ENCODE measurements at regions not wholly inside any gene's neighbourhood (a gene's known extent, or its start where the extent isn't known, plus 50 kb on each side); places are given as distances from the start of the nearest gene placed in this dataset.
"Not testable (repeated sequence)": the region's sequence is repeated elsewhere in the genome, so short reads cannot be mapped to it uniquely, and the experiment has no call there.

- no peak overlapping the region for H3K4me3 ChIP-seq (ENCODE audit: low read length)
- no peaks in the 10 kb centered on the region for H3K27me3 ChIP-seq (ENCODE audit: insufficient read depth, low read length)
- H2AFZ ChIP-seq (ENCODE audit: low read depth, low read length), result no peak overlapping the region
- H3K36me3 ChIP-seq (ENCODE audit: insufficient read depth, low read length), result no peaks in the 10 kb centered on the region
- no peaks in the 10 kb centered on the region for H3K4me1 ChIP-seq (ENCODE audit: insufficient read depth, low read length)
- H3K9me3 ChIP-seq (ENCODE audit: low read length), result no peaks in the 10 kb centered on the region
Observed at GRCh38 chr9:78904686-78905085, 607.8 kb downstream of the PSAT1 start.

- Histone ChIP-seq H3K36me3 (ENCODE audit: insufficient read depth, low read length) (no peaks in the 10 kb centered on the region), H3K4me1 (ENCODE audit: insufficient read depth, low read length) (no peaks in the 10 kb centered on the region), H3K27me3 (ENCODE audit: insufficient read depth, low read length) (no peaks in the 10 kb centered on the region), H2AFZ (ENCODE audit: low read depth, low read length) (no peak overlapping the region), H3K9me3 (ENCODE audit: low read length) (no peaks in the 10 kb centered on the region), H3K4me3 (ENCODE audit: low read length) (no peak overlapping the region)
Observed at GRCh38 chr9:78905387-78905786, 608.5 kb downstream of the PSAT1 start.

DNA sequence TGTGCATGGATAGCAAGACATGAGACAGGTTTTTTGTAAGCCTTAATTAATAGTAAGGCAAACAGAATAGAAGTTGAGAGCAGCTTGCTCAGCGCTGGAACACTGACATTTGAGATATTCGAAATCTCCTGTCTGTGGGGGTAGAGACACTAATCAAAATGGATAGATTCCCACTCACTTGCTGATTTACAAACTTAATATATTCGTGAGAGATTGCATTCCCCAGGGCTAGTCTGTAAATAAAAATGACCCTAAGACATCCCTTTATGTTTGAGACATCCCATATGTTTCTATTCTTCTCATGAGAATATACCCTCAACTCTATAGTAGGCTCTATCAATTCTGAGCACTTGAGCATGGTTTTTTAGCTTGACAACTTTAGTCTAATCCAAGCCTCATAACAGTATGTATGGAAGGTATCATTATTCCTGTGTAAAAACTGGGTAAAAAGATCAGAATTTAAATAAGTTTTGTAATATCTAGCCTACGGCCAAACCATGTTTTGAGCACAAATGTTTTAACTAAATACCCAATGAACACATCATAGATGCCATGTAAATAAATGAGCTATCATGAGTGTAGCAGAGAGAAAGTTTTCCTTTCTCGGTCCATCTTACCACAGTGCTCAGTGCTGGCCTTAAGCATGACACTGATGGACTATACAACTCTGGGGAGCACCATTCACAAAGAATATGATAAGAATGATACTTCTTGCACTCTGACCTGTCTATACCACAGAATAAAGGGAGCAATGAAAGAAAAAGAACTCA, 609.2 kb downstream of the PSAT1 start:
- H2AFZ ChIP-seq (ENCODE audit: low read depth, low read length), result no peak overlapping the region
- H3K9me3 ChIP-seq (ENCODE audit: low read length), result no peaks in the 10 kb centered on the region
- no peak overlapping the region for H3K4me3 ChIP-seq (ENCODE audit: low read length)
- H3K4me1 ChIP-seq (ENCODE audit: insufficient read depth, low read length), result no peaks in the 10 kb centered on the region
- H3K36me3 ChIP-seq (ENCODE audit: insufficient read depth, low read length), result no peaks in the 10 kb centered on the region
- no peaks in the 10 kb centered on the region for H3K27me3 ChIP-seq (ENCODE audit: insufficient read depth, low read length)

DNA sequence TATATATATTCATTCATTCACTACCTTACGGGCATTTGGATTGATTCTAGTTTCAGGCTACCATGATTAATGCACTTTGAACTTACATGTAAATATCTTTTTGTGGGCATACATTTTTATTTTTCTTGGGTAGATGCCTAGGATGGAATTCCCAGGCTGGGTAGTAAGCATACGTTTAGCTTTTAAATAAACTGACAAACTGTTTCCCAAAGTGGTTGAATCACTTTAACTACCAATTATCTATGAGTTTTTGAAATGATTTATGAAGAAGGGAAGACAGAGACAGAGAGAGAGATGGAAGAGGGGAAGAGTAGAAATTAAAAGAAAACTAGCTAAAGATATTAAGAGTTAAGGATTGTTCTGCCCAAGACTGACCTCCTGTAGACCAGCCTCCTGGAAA, 612.6 kb downstream of the PSAT1 start:
- H3K9me3 ChIP-seq (ENCODE audit: low read length), result no peaks in the 10 kb centered on the region
- H3K4me3 ChIP-seq (ENCODE audit: low read length), result no peak overlapping the region
- no peaks in the 10 kb centered on the region for H3K36me3 ChIP-seq (ENCODE audit: insufficient read depth, low read length)
- H3K27me3 ChIP-seq (ENCODE audit: insufficient read depth, low read length), result no peaks in the 10 kb centered on the region
- no peaks in the 10 kb centered on the region for H3K4me1 ChIP-seq (ENCODE audit: insufficient read depth, low read length)
- no peak overlapping the region for H2AFZ ChIP-seq (ENCODE audit: low read depth, low read length)

- not testable (repeated sequence) for H3K4me3 ChIP-seq (ENCODE audit: low read length); H2AFZ ChIP-seq (ENCODE audit: low read depth, low read length); H3K4me1 ChIP-seq (ENCODE audit: insufficient read depth, low read length); H3K27me3 ChIP-seq (ENCODE audit: insufficient read depth, low read length); H3K9me3 ChIP-seq (ENCODE audit: low read length); H3K36me3 ChIP-seq (ENCODE audit: insufficient read depth, low read length)
Observed at GRCh38 chr9:78916884-78917283, 620.0 kb downstream of the PSAT1 start.

- Histone ChIP-seq H3K4me1 (ENCODE audit: insufficient read depth, low read length) (no peaks in the 10 kb centered on the region), H3K9me3 (ENCODE audit: low read length) (peaks cover 6% of the 10 kb centered on the region), H3K36me3 (ENCODE audit: insufficient read depth, low read length) (no peaks in the 10 kb centered on the region), H2AFZ (ENCODE audit: low read depth, low read length) (no peak overlapping the region), H3K4me3 (ENCODE audit: low read length) (no peak overlapping the region), H3K27me3 (ENCODE audit: insufficient read depth, low read length) (no peaks in the 10 kb centered on the region)
Observed at GRCh38 chr9:78918976-78919375, 622.1 kb downstream of the PSAT1 start.

DNA sequence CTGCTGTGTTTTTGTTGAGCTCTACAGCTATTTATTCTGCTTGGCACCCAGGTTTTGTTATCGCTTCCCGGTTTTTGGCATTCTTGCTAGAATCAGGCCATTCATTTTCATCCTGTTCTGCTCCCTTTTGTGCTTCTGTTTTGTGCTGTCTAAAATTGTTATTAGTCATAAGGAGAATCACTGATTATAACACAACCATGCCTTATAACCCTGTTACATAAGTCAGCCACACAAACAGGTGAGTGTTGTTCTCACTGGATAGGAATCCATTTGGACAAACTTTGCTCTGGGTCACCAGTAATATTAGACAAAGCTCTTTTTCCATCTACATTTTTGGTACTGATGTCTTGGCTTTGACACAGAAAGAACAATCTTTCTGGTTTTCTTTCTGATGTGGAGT, 622.8 kb downstream of the PSAT1 start:
- Histone ChIP-seq H3K27me3 (ENCODE audit: insufficient read depth, low read length) (no peaks in the 10 kb centered on the region), H3K4me3 (ENCODE audit: low read length) (no peak overlapping the region), H3K4me1 (ENCODE audit: insufficient read depth, low read length) (no peaks in the 10 kb centered on the region), H3K36me3 (ENCODE audit: insufficient read depth, low read length) (no peaks in the 10 kb centered on the region), H2AFZ (ENCODE audit: low read depth, low read length) (no peak overlapping the region), H3K9me3 (ENCODE audit: low read length) (peaks cover 6% of the 10 kb centered on the region)

DNA sequence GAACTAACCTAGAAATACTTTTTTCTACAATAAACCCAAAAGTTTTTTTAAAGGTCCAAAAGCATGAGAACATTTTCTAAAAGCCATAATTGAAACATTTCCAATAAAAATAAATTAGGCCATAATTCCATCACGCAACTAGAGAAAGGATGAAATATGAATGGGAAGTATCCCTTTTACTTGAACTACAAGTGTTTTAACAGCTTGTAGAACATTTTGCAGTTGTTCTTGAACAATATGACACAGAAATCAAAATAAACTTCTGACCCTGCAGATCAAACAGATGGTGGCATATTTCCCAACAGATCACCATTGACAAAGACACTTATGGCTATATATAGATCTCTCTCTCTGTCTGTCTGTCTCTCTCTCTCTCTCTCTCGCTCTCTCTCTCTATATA, 624.4 kb downstream of the PSAT1 start:
- Histone ChIP-seq H2AFZ (ENCODE audit: low read depth, low read length) (no peak overlapping the region), H3K4me3 (ENCODE audit: low read length) (no peak overlapping the region), H3K4me1 (ENCODE audit: insufficient read depth, low read length) (no peaks in the 10 kb centered on the region), H3K9me3 (ENCODE audit: low read length) (peaks cover 6% of the 10 kb centered on the region), H3K36me3 (ENCODE audit: insufficient read depth, low read length) (no peaks in the 10 kb centered on the region), H3K27me3 (ENCODE audit: insufficient read depth, low read length) (no peaks in the 10 kb centered on the region)

- H3K4me1 ChIP-seq (ENCODE audit: insufficient read depth, low read length), result no peaks in the 10 kb centered on the region
- no peaks in the 10 kb centered on the region for H3K27me3 ChIP-seq (ENCODE audit: insufficient read depth, low read length)
- H3K9me3 ChIP-seq (ENCODE audit: low read length), result no peaks in the 10 kb centered on the region
- H2AFZ ChIP-seq (ENCODE audit: low read depth, low read length), result no peak overlapping the region
- H3K36me3 ChIP-seq (ENCODE audit: insufficient read depth, low read length), result no peaks in the 10 kb centered on the region
- no peak overlapping the region for H3K4me3 ChIP-seq (ENCODE audit: low read length)
Observed at GRCh38 chr9:78923966-78924659, 627.2 kb downstream of the PSAT1 start.

- no peak overlapping the region for H2AFZ ChIP-seq (ENCODE audit: low read depth, low read length)
- no peaks in the 10 kb centered on the region for H3K36me3 ChIP-seq (ENCODE audit: insufficient read depth, low read length)
- no peak overlapping the region for H3K4me3 ChIP-seq (ENCODE audit: low read length)
Observed at GRCh38 chr9:78927099-78927940, 630.4 kb downstream of the PSAT1 start.

GRCh38 chr9:78928625-78929405, 631.9 kb downstream of the PSAT1 start:
- no peak overlapping the region for H2AFZ ChIP-seq (ENCODE audit: low read depth, low read length)
- H3K36me3 ChIP-seq (ENCODE audit: insufficient read depth, low read length), result no peaks in the 10 kb centered on the region
- H3K9me3 ChIP-seq (ENCODE audit: low read length), result no peaks in the 10 kb centered on the region
- no peaks in the 10 kb centered on the region for H3K27me3 ChIP-seq (ENCODE audit: insufficient read depth, low read length)
- H3K4me3 ChIP-seq (ENCODE audit: low read length), result no peak overlapping the region
- H3K4me1 ChIP-seq (ENCODE audit: insufficient read depth, low read length), result no peaks in the 10 kb centered on the region

More at GRCh38 chr9:78927099-78927940, 630.4 kb downstream of the PSAT1 start:
- Histone ChIP-seq H3K27me3 (ENCODE audit: insufficient read depth, low read length) (no peaks in the 10 kb centered on the region), H3K4me1 (ENCODE audit: insufficient read depth, low read length) (no peaks in the 10 kb centered on the region), H3K9me3 (ENCODE audit: low read length) (no peaks in the 10 kb centered on the region)

- Histone ChIP-seq H3K9me3 (ENCODE audit: low read length) (no peaks in the 10 kb centered on the region), H3K4me3 (ENCODE audit: low read length) (no peak overlapping the region), H3K36me3 (ENCODE audit: insufficient read depth, low read length) (no peaks in the 10 kb centered on the region), H3K4me1 (ENCODE audit: insufficient read depth, low read length) (no peaks in the 10 kb centered on the region), H2AFZ (ENCODE audit: low read depth, low read length) (no peak overlapping the region), H3K27me3 (ENCODE audit: insufficient read depth, low read length) (no peaks in the 10 kb centered on the region)
Observed at GRCh38 chr9:78930281-78930680, 633.4 kb downstream of the PSAT1 start.

Data from neuron (in vitro differentiated cells).